ENCODE measurements at regions not wholly inside any gene's neighbourhood (a gene's known extent, or its start where the extent isn't known, plus 50 kb on each side); places are given as distances from the start of the nearest gene placed in this dataset.

DNA sequence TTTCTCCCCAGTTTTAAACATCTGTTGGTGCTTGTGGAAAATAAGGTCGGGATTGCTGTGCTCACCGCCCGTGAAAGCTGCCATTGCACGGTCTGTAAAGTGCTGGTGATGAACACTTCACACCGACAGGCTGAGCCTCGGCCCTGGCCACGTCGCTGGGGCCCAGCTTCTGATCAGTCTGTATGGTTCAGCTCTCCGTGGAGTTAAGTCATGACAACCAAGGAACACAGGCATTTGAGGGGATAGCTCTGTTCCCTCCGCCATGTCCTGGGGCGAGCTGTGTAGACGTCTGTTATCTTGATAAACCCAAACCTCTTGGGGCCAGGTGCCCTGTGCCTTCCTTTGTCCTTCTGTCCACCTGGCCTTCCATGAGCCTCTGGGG, 110.6 kb downstream of the METRNL start:
- H3K4me3 ChIP-seq (ENCODE audit: low read depth, low read length, poor library complexity, severe bottlenecking) = no peak overlapping the region
- intact Hi-C loops (cut with micrococcal nuclease; ENCODE audit: unreplicated experiment) = no loop called here
- POLR2A ChIA-PET (ENCODE audit: low non-redundant PET) = no interaction called here
- no peak for TF ChIP-seq EZH2 (IDR thresholded peaks at IDR 0.05; ENCODE audit: borderline replicate concordance, low read depth, low read length, poor library complexity, severe bottlenecking)
- H3K9me3 ChIP-seq (ENCODE audit: low read depth, low read length, poor library complexity, severe bottlenecking) = no peaks in the 10 kb centered on the region
- DNase-seq (ENCODE audit: low spot score) = no peak
- BruUV-seq (replicated peaks) = no TSS peak
- no peaks in the 10 kb centered on the region for H3K4me1 ChIP-seq (ENCODE audit: insufficient read depth, low read length, poor library complexity, severe bottlenecking)
- H3K27me3 ChIP-seq (replicated peaks; ENCODE audit: insufficient read depth, low read depth, low read length, poor library complexity) = no peaks in the 10 kb centered on the region
- CTCF ChIA-PET = no interaction called here
- H3K36me3 ChIP-seq (ENCODE audit: insufficient read depth, low read length, poor library complexity, severe bottlenecking) = no peaks in the 10 kb centered on the region
- no peak overlapping the region for H3K27ac ChIP-seq (ENCODE audit: low read depth, low read length, poor library complexity, severe bottlenecking)

DNA sequence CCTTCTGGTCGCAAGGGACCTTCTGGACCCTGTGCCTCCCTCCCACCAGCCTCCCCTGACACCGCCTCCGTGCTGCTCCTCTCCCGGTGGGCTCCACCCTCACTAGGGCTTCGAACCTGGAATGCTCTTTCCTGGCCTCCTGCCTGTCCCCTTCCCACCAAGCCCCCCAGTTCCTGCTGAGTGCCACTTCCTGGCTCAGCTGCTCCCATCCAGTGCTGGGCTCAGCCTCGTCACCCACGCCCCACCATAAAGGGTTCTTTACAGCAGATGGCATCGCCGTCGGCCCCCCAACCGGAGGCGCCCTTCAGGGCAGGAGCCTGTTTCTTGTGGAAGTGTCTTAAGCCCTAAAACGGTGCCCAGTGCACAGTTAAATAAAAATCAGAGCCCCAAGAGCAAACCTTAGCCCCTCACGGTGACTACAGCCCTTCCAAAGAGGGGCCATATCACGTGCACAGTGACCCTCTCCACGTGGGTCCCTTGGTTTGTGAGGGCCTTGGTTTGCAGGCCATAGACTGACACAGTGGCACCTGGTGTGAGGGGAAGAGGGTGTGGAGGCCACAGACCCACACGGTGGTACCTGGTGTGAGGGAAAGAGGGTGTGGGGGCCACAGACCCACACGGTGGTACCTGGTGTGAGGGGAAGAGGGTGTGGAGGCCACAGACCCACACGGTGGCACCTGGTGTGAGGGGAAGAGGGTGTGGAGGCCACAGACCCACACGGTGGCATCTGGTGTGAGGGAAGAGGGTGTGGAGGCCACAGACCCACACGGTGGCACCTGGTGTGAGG, 111.4 kb downstream of the METRNL start:
- Histone ChIP-seq H3K27me3 (replicated peaks; ENCODE audit: insufficient read depth, low read depth, low read length, poor library complexity) (no peaks in the 10 kb centered on the region), H3K27ac (ENCODE audit: low read depth, low read length, poor library complexity, severe bottlenecking) (no peak overlapping the region), H3K4me1 (ENCODE audit: insufficient read depth, low read length, poor library complexity, severe bottlenecking) (no peaks in the 10 kb centered on the region), H3K4me3 (ENCODE audit: low read depth, low read length, poor library complexity, severe bottlenecking) (no peak overlapping the region), H3K9me3 (ENCODE audit: low read depth, low read length, poor library complexity, severe bottlenecking) (no peaks in the 10 kb centered on the region), H3K36me3 (ENCODE audit: insufficient read depth, low read length, poor library complexity, severe bottlenecking) (no peaks in the 10 kb centered on the region)
- DNase-seq (ENCODE audit: low spot score) = no peak
- CTCF ChIA-PET = no interaction called here
- POLR2A ChIA-PET (ENCODE audit: low non-redundant PET) = no interaction called here
- TF ChIP-seq, protein P1, sequence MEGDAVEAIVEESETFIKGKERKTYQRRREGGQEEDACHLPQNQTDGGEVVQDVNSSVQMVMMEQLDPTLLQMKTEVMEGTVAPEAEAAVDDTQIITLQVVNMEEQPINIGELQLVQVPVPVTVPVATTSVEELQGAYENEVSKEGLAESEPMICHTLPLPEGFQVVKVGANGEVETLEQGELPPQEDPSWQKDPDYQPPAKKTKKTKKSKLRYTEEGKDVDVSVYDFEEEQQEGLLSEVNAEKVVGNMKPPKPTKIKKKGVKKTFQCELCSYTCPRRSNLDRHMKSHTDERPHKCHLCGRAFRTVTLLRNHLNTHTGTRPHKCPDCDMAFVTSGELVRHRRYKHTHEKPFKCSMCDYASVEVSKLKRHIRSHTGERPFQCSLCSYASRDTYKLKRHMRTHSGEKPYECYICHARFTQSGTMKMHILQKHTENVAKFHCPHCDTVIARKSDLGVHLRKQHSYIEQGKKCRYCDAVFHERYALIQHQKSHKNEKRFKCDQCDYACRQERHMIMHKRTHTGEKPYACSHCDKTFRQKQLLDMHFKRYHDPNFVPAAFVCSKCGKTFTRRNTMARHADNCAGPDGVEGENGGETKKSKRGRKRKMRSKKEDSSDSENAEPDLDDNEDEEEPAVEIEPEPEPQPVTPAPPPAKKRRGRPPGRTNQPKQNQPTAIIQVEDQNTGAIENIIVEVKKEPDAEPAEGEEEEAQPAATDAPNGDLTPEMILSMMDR (conservative IDR thresholded peaks at IDR 0.05; ENCODE audit: low read depth, low read length) = no peak
- no peak for TF ChIP-seq EZH2 (IDR thresholded peaks at IDR 0.05; ENCODE audit: borderline replicate concordance, low read depth, low read length, poor library complexity, severe bottlenecking)
- intact Hi-C loops (cut with micrococcal nuclease; ENCODE audit: unreplicated experiment) = no loop called here
- no TSS peak for BruUV-seq (replicated peaks)

DNA sequence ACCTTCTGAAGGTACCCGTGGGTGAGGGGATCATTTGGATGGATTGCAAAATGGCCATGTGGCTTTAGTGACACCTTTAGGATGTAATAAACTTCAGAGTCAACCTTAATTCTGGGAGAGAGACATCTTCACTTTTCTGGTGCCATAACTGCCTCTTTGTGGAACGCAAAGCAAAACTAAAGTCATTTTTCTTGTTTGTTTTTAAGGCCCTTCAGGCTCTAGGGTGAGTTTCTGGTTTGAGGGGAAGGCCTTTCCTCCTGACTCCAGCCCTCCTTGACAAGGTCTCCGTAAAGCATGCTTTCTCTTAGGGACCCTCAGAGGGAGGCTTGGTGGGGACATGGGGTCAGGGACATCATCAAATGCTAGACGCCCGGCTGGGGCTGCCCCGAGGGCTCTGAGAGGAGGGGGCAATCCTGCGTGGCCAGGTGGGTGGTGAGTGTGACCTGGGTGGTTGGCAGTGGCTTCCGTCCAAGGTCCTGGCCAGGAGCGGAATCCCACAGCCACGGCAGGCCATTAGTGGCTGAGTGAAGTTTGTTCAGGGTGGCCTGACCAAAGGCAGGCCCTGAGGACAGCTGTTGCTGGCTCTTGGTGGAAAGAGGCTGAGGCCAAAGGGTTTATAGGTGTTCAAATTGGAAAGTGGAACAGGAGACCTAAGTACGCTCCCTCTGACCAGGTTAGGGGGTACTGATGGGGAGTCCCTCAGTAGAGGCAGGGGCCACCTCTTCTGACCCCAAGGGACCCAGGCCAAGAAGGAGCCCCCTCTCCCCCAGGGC, 112.2 kb downstream of the METRNL start:
- no peak overlapping the region for H3K4me3 ChIP-seq (ENCODE audit: low read depth, low read length, poor library complexity, severe bottlenecking)
- H3K27ac ChIP-seq (ENCODE audit: low read depth, low read length, poor library complexity, severe bottlenecking) = no peak overlapping the region
- H3K9me3 ChIP-seq (ENCODE audit: low read depth, low read length, poor library complexity, severe bottlenecking) = no peaks in the 10 kb centered on the region
- ChIA-PET POLR2A (ENCODE audit: low non-redundant PET) (no interaction called here), CTCF (no interaction called here)
- no peaks in the 10 kb centered on the region for H3K27me3 ChIP-seq (replicated peaks; ENCODE audit: insufficient read depth, low read depth, low read length, poor library complexity)
- TF ChIP-seq, protein P1 (conservative IDR thresholded peaks at IDR 0.05; ENCODE audit: low read depth, low read length) = no peak
- TF ChIP-seq EZH2 (IDR thresholded peaks at IDR 0.05; ENCODE audit: borderline replicate concordance, low read depth, low read length, poor library complexity, severe bottlenecking) = no peak
- intact Hi-C loops (cut with micrococcal nuclease; ENCODE audit: unreplicated experiment) = no loop called here
- no peak for DNase-seq (ENCODE audit: low spot score)
- no peaks in the 10 kb centered on the region for H3K4me1 ChIP-seq (ENCODE audit: insufficient read depth, low read length, poor library complexity, severe bottlenecking)
- H3K36me3 ChIP-seq (ENCODE audit: insufficient read depth, low read length, poor library complexity, severe bottlenecking) = no peaks in the 10 kb centered on the region
- no TSS peak for BruUV-seq (replicated peaks)

All from A673 (cell line).